RCC 7860 (cell line): ENCODE measurements at regions not wholly inside any gene's neighbourhood (a gene's known extent, or its start where the extent isn't known, plus 50 kb on each side); places are given as distances from the start of the nearest gene placed in this dataset.

Source experiments
- DNase-seq: peaks from one replicate; pipeline ENCODE4 v3.0.0-alpha.2; 2015; ENCODE audit warnings: low spot score
- FAIRE-seq: peaks from 2 replicates; lab custom pipeline; 2012; peaks lifted over from hg19 to GRCh38; lab: Jason Lieb, UNC

GRCh38 chr13:39892721-39893685 is 237.5 kb downstream of the COG6 start:
- FAIRE-seq (no peak), DNase-seq (no peak)

- DNase-seq (no peak), FAIRE-seq (no peak)
Measured at GRCh38 chr13:39893808-39894207, 238.3 kb downstream of the COG6 start.

GRCh38 chr13:39894586-39894985 is 239.1 kb downstream of the COG6 start:
- DNase-seq (no peak), FAIRE-seq (no peak)

- DNase-seq (no peak), FAIRE-seq (no peak)
Measured at GRCh38 chr13:39895254-39895653, 239.8 kb downstream of the COG6 start.

GRCh38 chr13:39897636-39898035 is 242.2 kb downstream of the COG6 start:
- DNase-seq (no peak), FAIRE-seq (no peak)

- DNase-seq: no peak
Measured at GRCh38 chr13:39900106-39900750, 244.8 kb downstream of the COG6 start.

GRCh38 chr13:39904959-39905358 is 249.5 kb downstream of the COG6 start:
- no peak for DNase-seq
- no peak for FAIRE-seq

More at GRCh38 chr13:39900106-39900750, 244.8 kb downstream of the COG6 start:
- FAIRE-seq: no peak

GRCh38 chr13:39909634-39910033 is 254.2 kb downstream of the COG6 start:
- DNase-seq (no peak), FAIRE-seq (no peak)

- FAIRE-seq (no peak), DNase-seq (no peak)
Measured at GRCh38 chr13:39910041-39910440, 254.6 kb downstream of the COG6 start.

GRCh38 chr13:39910833-39911232 is 255.4 kb downstream of the COG6 start:
- DNase-seq: no peak
- no peak for FAIRE-seq

- no peak for FAIRE-seq
- DNase-seq: no peak
Measured at GRCh38 chr13:39913339-39913738, 257.9 kb downstream of the COG6 start.

- DNase-seq (no peak), FAIRE-seq (no peak)
Measured at GRCh38 chr13:39913928-39914327, 258.5 kb downstream of the COG6 start.

- FAIRE-seq: no peak
- DNase-seq: no peak
Measured at GRCh38 chr13:39915418-39915817, 260.0 kb downstream of the COG6 start.

GRCh38 chr13:39916330-39916729 is 260.9 kb downstream of the COG6 start:
- DNase-seq: no peak
- no peak for FAIRE-seq

GRCh38 chr13:39918620-39919236 is 263.3 kb downstream of the COG6 start:
- no peak for FAIRE-seq

GRCh38 chr13:39920613-39921012 is 265.2 kb downstream of the COG6 start:
- FAIRE-seq: no peak
- no peak for DNase-seq

More at GRCh38 chr13:39918620-39919236, 263.3 kb downstream of the COG6 start:
- no peak for DNase-seq

- no peak for FAIRE-seq
- no peak for DNase-seq
Measured at GRCh38 chr13:39926345-39926744, 270.9 kb downstream of the COG6 start.

- FAIRE-seq (no peak), DNase-seq (no peak)
Measured at GRCh38 chr13:39928261-39928660, 272.8 kb downstream of the COG6 start.

- no peak for FAIRE-seq
- no peak for DNase-seq
Measured at GRCh38 chr13:39929583-39929982, 274.1 kb downstream of the COG6 start.

- no peak for DNase-seq
- FAIRE-seq: no peak
Measured at GRCh38 chr13:39930060-39930459, 274.6 kb downstream of the COG6 start.
